ENCODE measurements at regions not wholly inside any gene's neighbourhood (a gene's known extent, or its start where the extent isn't known, plus 50 kb on each side); places are given as distances from the start of the nearest gene placed in this dataset.

- TF ChIP-seq, protein P1, sequence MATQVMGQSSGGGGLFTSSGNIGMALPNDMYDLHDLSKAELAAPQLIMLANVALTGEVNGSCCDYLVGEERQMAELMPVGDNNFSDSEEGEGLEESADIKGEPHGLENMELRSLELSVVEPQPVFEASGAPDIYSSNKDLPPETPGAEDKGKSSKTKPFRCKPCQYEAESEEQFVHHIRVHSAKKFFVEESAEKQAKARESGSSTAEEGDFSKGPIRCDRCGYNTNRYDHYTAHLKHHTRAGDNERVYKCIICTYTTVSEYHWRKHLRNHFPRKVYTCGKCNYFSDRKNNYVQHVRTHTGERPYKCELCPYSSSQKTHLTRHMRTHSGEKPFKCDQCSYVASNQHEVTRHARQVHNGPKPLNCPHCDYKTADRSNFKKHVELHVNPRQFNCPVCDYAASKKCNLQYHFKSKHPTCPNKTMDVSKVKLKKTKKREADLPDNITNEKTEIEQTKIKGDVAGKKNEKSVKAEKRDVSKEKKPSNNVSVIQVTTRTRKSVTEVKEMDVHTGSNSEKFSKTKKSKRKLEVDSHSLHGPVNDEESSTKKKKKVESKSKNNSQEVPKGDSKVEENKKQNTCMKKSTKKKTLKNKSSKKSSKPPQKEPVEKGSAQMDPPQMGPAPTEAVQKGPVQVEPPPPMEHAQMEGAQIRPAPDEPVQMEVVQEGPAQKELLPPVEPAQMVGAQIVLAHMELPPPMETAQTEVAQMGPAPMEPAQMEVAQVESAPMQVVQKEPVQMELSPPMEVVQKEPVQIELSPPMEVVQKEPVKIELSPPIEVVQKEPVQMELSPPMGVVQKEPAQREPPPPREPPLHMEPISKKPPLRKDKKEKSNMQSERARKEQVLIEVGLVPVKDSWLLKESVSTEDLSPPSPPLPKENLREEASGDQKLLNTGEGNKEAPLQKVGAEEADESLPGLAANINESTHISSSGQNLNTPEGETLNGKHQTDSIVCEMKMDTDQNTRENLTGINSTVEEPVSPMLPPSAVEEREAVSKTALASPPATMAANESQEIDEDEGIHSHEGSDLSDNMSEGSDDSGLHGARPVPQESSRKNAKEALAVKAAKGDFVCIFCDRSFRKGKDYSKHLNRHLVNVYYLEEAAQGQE (IDR thresholded peaks at IDR 0.05; ENCODE audit: insufficient replicate concordance, low read depth): no peak
- TF ChIP-seq, protein P2, sequence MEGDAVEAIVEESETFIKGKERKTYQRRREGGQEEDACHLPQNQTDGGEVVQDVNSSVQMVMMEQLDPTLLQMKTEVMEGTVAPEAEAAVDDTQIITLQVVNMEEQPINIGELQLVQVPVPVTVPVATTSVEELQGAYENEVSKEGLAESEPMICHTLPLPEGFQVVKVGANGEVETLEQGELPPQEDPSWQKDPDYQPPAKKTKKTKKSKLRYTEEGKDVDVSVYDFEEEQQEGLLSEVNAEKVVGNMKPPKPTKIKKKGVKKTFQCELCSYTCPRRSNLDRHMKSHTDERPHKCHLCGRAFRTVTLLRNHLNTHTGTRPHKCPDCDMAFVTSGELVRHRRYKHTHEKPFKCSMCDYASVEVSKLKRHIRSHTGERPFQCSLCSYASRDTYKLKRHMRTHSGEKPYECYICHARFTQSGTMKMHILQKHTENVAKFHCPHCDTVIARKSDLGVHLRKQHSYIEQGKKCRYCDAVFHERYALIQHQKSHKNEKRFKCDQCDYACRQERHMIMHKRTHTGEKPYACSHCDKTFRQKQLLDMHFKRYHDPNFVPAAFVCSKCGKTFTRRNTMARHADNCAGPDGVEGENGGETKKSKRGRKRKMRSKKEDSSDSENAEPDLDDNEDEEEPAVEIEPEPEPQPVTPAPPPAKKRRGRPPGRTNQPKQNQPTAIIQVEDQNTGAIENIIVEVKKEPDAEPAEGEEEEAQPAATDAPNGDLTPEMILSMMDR (IDR thresholded peaks at IDR 0.05; ENCODE audit: insufficient read depth, low read length): no peak
- TF ChIP-seq GABPA (IDR thresholded peaks at IDR 0.05; ENCODE audit: low read depth): no peak
These were observed 715.0 kb upstream of the NRP1 start for GRCh38 chr10:34049469-34049868.

All from HL-60 (cell line).